MM.1S (cell line): ENCODE measurements at regions not wholly inside any gene's neighbourhood (a gene's known extent, or its start where the extent isn't known, plus 50 kb on each side); places are given as distances from the start of the nearest gene placed in this dataset.

ENCODE experiments used
- CTCF ChIP-seq: fragments of 300-600 bp; sonication (generic); IDR thresholded peaks from 2 replicates; pipeline ENCODE4 v1.5.1; 2016; ENCODE audit warnings: antibody characterized with exemption, low read length, mixed read lengths
- EZH2phosphoT487 ChIP-seq: fragments of 300-600 bp; sonication (generic); IDR thresholded peaks from 2 replicates; pipeline ENCODE4 v1.6.1; 2018; ENCODE audit warnings: antibody characterized with exemption, low read length

- TF ChIP-seq EZH2phosphoT487 (no peak), CTCF (no peak)
Measured at GRCh38 chr1:94634977-94635416, 93.4 kb upstream of the F3 start.
